Cardiac fibroblast (primary cell): ENCODE measurements at regions not wholly inside any gene's neighbourhood (a gene's known extent, or its start where the extent isn't known, plus 50 kb on each side); places are given as distances from the start of the nearest gene placed in this dataset.

Experiments used
- DNase-seq, 2 donors: peaks; one replicate each; pipeline versions ENCODE4 v3.0.0 to v3.0.0-alpha.2; 2010; ENCODE audit warnings: low read depth in 2 of 2
- H3K4me3 ChIP-seq, 2 donors: replicated peaks in 1 of 2; 1 replicate in 1 of 2; 2 replicates in 1 of 2; pipeline ENCODE4 v1.5.1; 2011; ENCODE audit warnings: low read depth in 2 of 2, low read length in 2 of 2, mild to moderate bottlenecking in 2 of 2, moderate library complexity in 1 of 2
- TF ChIP-seq, protein P1 (sequence below): IDR thresholded peaks from one replicate; pipeline ENCODE4 v1.5.1; 2011; ENCODE audit warnings: low read depth, mild to moderate bottlenecking, low read length, inconsistent platforms

DNA sequence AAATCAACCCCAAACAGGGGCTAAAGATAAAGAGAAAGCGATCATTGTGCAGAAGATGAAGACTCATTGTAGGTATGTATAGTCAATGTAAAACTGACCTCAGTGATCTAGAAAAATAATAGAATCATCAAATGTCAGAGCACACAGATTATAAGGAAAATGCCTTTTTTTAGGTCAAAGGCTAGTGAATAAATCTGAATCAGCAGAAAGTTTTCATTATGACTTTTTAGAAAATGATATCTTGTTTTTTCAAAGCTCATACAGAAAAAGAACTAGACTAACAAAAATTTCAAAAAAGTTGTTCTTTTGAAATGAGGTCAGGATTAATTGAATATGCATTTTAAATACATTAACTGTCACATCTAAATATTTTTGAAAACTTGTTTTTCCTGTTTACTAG, 60.2 kb upstream of the STEAP4 start:
- no peak overlapping the region for H3K4me3 ChIP-seq
- TF ChIP-seq, protein P1, sequence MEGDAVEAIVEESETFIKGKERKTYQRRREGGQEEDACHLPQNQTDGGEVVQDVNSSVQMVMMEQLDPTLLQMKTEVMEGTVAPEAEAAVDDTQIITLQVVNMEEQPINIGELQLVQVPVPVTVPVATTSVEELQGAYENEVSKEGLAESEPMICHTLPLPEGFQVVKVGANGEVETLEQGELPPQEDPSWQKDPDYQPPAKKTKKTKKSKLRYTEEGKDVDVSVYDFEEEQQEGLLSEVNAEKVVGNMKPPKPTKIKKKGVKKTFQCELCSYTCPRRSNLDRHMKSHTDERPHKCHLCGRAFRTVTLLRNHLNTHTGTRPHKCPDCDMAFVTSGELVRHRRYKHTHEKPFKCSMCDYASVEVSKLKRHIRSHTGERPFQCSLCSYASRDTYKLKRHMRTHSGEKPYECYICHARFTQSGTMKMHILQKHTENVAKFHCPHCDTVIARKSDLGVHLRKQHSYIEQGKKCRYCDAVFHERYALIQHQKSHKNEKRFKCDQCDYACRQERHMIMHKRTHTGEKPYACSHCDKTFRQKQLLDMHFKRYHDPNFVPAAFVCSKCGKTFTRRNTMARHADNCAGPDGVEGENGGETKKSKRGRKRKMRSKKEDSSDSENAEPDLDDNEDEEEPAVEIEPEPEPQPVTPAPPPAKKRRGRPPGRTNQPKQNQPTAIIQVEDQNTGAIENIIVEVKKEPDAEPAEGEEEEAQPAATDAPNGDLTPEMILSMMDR = no peak
- no peak for DNase-seq

DNA sequence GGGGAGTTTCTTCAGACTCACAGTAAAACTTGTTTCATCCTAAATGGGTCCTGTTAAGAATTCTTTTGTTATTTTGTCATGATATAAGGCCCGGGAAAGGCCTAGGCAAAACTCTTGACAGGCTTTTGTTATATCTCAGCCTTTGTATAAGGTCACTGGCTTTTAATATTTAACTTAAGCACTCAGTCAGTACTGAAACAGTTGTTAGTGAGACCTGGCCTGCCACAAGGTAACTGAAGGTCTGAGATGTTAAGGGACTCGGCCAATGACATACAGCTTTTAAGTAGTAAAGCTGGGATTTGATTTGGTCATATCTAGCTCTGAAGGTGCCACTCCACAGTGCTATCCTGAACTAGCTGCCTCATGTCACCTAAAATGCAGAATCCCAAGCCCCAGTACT, 57.2 kb upstream of the STEAP4 start:
- no peak for DNase-seq
- H3K4me3 ChIP-seq = no peak overlapping the region
- TF ChIP-seq, protein P1 = no peak

DNA sequence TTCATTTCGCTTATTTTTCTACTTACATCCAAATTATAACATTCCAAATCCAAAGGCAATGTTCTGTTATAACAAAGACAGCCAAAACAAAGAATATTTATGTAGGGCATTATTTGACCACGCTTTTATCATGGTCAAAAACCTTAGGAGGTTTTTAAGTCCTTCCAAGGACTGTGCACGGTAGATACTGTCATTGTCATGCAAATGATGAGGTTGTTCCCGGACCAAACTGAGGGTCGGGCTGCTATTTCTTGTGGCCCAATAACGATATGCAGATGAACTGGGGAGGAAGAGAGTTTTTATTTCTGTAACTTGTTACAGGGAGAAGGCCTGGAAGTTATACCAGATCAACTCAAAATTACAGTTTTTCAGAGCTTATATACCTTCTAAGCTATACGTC, 56.6 kb upstream of the STEAP4 start:
- no peak for DNase-seq
- H3K4me3 ChIP-seq = no peak overlapping the region
- TF ChIP-seq, protein P1 = no peak

GRCh38 chr7:88361357-88361756, 54.7 kb upstream of the STEAP4 start:
- H3K4me3 ChIP-seq = no peak overlapping the region
- no peak for DNase-seq
- TF ChIP-seq, protein P1 = no peak

DNA sequence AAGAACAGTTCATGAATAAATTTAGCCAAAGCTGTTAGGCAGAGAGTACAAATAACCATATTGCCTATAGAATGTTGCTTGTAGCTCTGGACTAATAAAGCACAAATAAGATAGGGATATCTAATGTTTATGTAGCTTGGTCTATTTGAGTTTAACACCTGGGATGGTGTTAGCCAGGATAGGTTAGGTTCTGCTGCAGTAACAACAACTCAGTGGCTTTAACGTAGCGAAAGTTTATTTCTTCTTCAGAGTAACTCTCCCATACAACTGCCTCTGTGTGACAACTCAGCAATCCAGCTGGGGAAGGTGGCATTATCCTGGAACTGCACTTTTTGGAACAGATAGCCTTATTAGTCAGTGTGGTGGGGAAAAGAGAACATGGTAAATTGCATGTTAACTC, 52.2 kb upstream of the STEAP4 start:
- TF ChIP-seq, protein P1 = no peak
- no peak for DNase-seq
- H3K4me3 ChIP-seq = no peak overlapping the region

GRCh38 chr7:88358526-88358838, 51.8 kb upstream of the STEAP4 start:
- TF ChIP-seq, protein P1 = no peak
- no peak for DNase-seq
- no peak overlapping the region for H3K4me3 ChIP-seq

DNA sequence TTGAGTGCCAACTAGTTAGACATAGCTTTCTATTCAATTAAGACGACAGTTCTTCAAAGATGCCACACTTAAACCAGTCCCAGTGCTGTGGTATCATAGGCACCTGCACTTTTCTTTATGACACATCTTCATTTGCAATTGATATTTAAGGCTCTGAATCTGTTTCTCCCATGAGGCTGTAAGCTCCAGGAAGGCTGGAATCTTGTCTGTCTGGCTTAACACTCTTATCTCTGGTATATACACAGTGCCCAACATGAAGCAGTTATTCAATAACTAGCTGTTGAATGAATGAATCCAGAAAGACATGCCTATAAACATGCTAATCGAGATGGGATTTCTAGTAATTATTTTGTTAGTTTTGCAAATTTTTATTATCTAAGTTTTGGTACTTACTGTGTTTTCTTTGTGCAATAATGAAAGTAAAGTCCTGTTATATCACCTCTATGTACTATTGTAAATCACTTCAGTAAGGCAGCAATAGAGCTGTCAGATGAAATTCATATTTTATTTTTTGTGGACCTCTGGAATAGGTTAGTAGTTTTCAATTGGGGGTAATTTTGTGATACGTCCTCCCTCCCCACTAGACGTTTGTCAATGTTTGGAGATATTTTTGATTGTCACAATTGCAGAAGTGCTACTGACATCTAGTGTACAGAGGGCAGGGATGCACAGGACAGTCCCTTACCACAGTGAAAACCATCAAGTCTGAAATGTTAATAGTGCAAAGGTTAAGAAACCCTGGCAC, 51.3 kb upstream of the STEAP4 start:
- no peak overlapping the region for H3K4me3 ChIP-seq
- TF ChIP-seq, protein P1 = peak; percentile 52
- DNase-seq = peak; percentile 23 to 31
